LHCN-M2 (cell line): ENCODE measurements at regions not wholly inside any gene's neighbourhood (a gene's known extent, or its start where the extent isn't known, plus 50 kb on each side); places are given as distances from the start of the nearest gene placed in this dataset.

ENCODE experiments used
- DNase-seq: peaks from one replicate; pipeline ENCODE4 v3.0.0-alpha.2; 2012; ENCODE audit warnings: low read depth

- DNase-seq, result peak; percentile 89
These were observed 101.9 kb downstream of the GAS2L3 start for GRCh38 chr12:100675432-100675831.

GRCh38 chr12:100681074-100681473, 107.6 kb downstream of the GAS2L3 start:
- no peak for DNase-seq

GRCh38 chr12:100682178-100682577, 108.7 kb downstream of the GAS2L3 start:
- no peak for DNase-seq

GRCh38 chr12:100687686-100688085, 106.9 kb upstream of the ANO4 start:
- DNase-seq, result no peak

- peak; percentile 51 for DNase-seq
These were observed 106.1 kb upstream of the ANO4 start for GRCh38 chr12:100688451-100688864.

GRCh38 chr12:100692502-100692901, 102.1 kb upstream of the ANO4 start:
- DNase-seq, result no peak

- DNase-seq, result peak; percentile 24
These were observed 96.1 kb upstream of the ANO4 start for GRCh38 chr12:100698518-100698917.

- DNase-seq, result no peak
These were observed 95.4 kb upstream of the ANO4 start for GRCh38 chr12:100699209-100699608.

GRCh38 chr12:100703337-100703736, 91.2 kb upstream of the ANO4 start:
- no peak for DNase-seq

GRCh38 chr12:100703868-100704267, 90.7 kb upstream of the ANO4 start:
- no peak for DNase-seq

GRCh38 chr12:100706033-100706432, 88.5 kb upstream of the ANO4 start:
- peak; percentile 99 for DNase-seq

GRCh38 chr12:100708591-100708990, 86.0 kb upstream of the ANO4 start:
- DNase-seq, result no peak

GRCh38 chr12:100715976-100716944, 78.3 kb upstream of the ANO4 start:
- no peak for DNase-seq

- DNase-seq, result peak; percentile 46
These were observed 77.4 kb upstream of the ANO4 start for GRCh38 chr12:100716945-100717732.

GRCh38 chr12:100717733-100718067, 76.9 kb upstream of the ANO4 start:
- DNase-seq, result no peak

GRCh38 chr12:100718187-100718586, 76.4 kb upstream of the ANO4 start:
- DNase-seq, result peak; percentile 40

- DNase-seq, result no peak
These were observed 74.4 kb upstream of the ANO4 start for GRCh38 chr12:100720016-100720654.

- peak; percentile 40 for DNase-seq
These were observed 73.4 kb upstream of the ANO4 start for GRCh38 chr12:100721169-100721568.

- DNase-seq, result no peak
These were observed 70.5 kb upstream of the ANO4 start for GRCh38 chr12:100724071-100724470.

GRCh38 chr12:100733817-100734593, 60.6 kb upstream of the ANO4 start:
- DNase-seq, result peak; percentile 47

GRCh38 chr12:100737168-100737567, 57.4 kb upstream of the ANO4 start:
- no peak for DNase-seq
